Cardiac fibroblast (primary cell): ENCODE measurements at regions not wholly inside any gene's neighbourhood (a gene's known extent, or its start where the extent isn't known, plus 50 kb on each side); places are given as distances from the start of the nearest gene placed in this dataset.

Source experiments
- DNase-seq, 2 donors: peaks; one replicate each; pipeline versions ENCODE4 v3.0.0 to v3.0.0-alpha.2; 2010; ENCODE audit warnings: low read depth in 2 of 2
- H3K4me3 ChIP-seq, 2 donors: replicated peaks in 1 of 2; 1 replicate in 1 of 2; 2 replicates in 1 of 2; pipeline ENCODE4 v1.5.1; 2011; ENCODE audit warnings: low read depth in 2 of 2, low read length in 2 of 2, mild to moderate bottlenecking in 2 of 2, moderate library complexity in 1 of 2
- CTCF ChIP-seq: IDR thresholded peaks from one replicate; pipeline ENCODE4 v1.5.1; 2011; ENCODE audit warnings: low read depth, mild to moderate bottlenecking, low read length, inconsistent platforms

GRCh38 chr2:226115102-226115831 is 684.4 kb downstream of the IRS1 start:
- no peak overlapping the region for H3K4me3 ChIP-seq
- no peak for TF ChIP-seq CTCF
- peak; percentile 81 to 96 for DNase-seq

GRCh38 chr2:226114436-226114835 is 685.2 kb downstream of the IRS1 start:
- peak; percentile 54 to 60 for DNase-seq
- H3K4me3 ChIP-seq: no peak overlapping the region
- TF ChIP-seq CTCF: peak; percentile 10

GRCh38 chr2:226098861-226099745 is 699.6 kb downstream of the NYAP2 start:
- H3K4me3 ChIP-seq: no peak overlapping the region
- TF ChIP-seq CTCF: no peak
- DNase-seq: no peak

- no peak overlapping the region for H3K4me3 ChIP-seq
- DNase-seq: no peak
- no peak for TF ChIP-seq CTCF
Measured at GRCh38 chr2:226095058-226095457, 695.5 kb downstream of the NYAP2 start.

- DNase-seq: no peak
- no peak for TF ChIP-seq CTCF
- H3K4me3 ChIP-seq: no peak overlapping the region
Measured at GRCh38 chr2:226093364-226093763, 693.9 kb downstream of the NYAP2 start.

GRCh38 chr2:226088366-226088674 is 688.8 kb downstream of the NYAP2 start:
- H3K4me3 ChIP-seq: no peak overlapping the region
- TF ChIP-seq CTCF: no peak
- no peak for DNase-seq
